B cell (primary cell): ENCODE measurements at regions not wholly inside any gene's neighbourhood (a gene's known extent, or its start where the extent isn't known, plus 50 kb on each side); places are given as distances from the start of the nearest gene placed in this dataset.

Source experiments
- ATAC-seq: fragments of 200-7000 bp; cut with Tn5 transposase; one replicate; pipeline ENCODE4 v1.10.0; 2021; ENCODE audit warnings: low read depth, mild to moderate bottlenecking, moderate number of reproducible peaks, moderate library complexity
- CTCF ChIA-PET: fragments of 350-600 bp; sonication (Branson Sonifier 250); formaldehyde crosslinking; loops from one replicate; lab custom pipeline; 2021; ENCODE audit warnings: antibody characterized with exemption, inconsistent platforms; lab: Charles Lee
- POLR2A ChIA-PET: fragments of 350-600 bp; sonication (Branson Sonifier 250); formaldehyde crosslinking; loops from one replicate; lab custom pipeline; 2021; ENCODE audit warnings: antibody characterized with exemption; lab: Charles Lee
- DNase-seq: peaks from one replicate; pipeline ENCODE4 v3.0.0; 2013
- H2AFZ ChIP-seq: 2 replicates; pipeline ENCODE4 v1.6.1; 2012; ENCODE audit warnings: mild to moderate bottlenecking, low read depth, low read length; ENCODE audit not compliant: insufficient read depth, poor library complexity, severe bottlenecking
- H3K27ac ChIP-seq, 2 donors: 1 replicate in 1 of 2; 2 replicates in 1 of 2; pipeline ENCODE4 v1.5.1; 2012 to 2013; ENCODE audit warnings: low read length in 2 of 2, mild to moderate bottlenecking in 2 of 2, moderate library complexity in 1 of 2
- H3K27me3 ChIP-seq, 4 experiments: fragments of 200-600 bp in 1 of 4; sonication (generic) in 1 of 4; replicated peaks in 1 of 4; 1 replicate in 2 of 4; 2 replicates in 2 of 4; pipeline versions ENCODE4 v1.6.1 to v1.7.0; 2013 to 2016; ENCODE audit warnings: low read length in 3 of 4, mild to moderate bottlenecking in 2 of 4, mixed read lengths in 1 of 4, moderate library complexity in 1 of 4; ENCODE audit not compliant: insufficient read depth in 4 of 4, control insufficient read depth in 3 of 4; ENCODE audit errors: control extremely low read depth in 1 of 4
- H3K36me3 ChIP-seq, 2 experiments: replicated peaks in 1 of 2; 1 replicate in 1 of 2; 2 replicates in 1 of 2; pipeline versions ENCODE4 v1.6.1 to v1.7.1; 2013; ENCODE audit warnings: low read length in 1 of 2; ENCODE audit not compliant: insufficient read depth in 2 of 2, control insufficient read depth in 1 of 2; ENCODE audit errors: control extremely low read depth in 1 of 2, extremely low read depth in 1 of 2
- H3K4me1 ChIP-seq, 2 donors: fragments of 200-600 bp in 1 of 2; sonication (generic) in 1 of 2; 1 replicate in 1 of 2; 2 replicates in 1 of 2; pipeline versions ENCODE4 v1.5.1 to v1.6.1; 2013 to 2017; ENCODE audit warnings: low read length in 2 of 2; ENCODE audit not compliant: control insufficient read depth in 2 of 2, insufficient read depth in 2 of 2
- H3K4me2 ChIP-seq: replicated peaks from 2 replicates; pipeline ENCODE3; 2012; ENCODE audit warnings: mild to moderate bottlenecking, low read depth, low read length; ENCODE audit not compliant: poor library complexity, severe bottlenecking
- H3K4me3 ChIP-seq, 5 experiments: fragments of 200-600 bp in 1 of 5; sonication (generic) in 1 of 5; 1 replicate in 3 of 5; 2 replicates in 2 of 5; pipeline versions ENCODE4 v1.5.1 to v1.7.0; 2011 to 2016; ENCODE audit warnings: low read length in 4 of 5, mild to moderate bottlenecking in 4 of 5, low read depth in 2 of 5, control low read depth in 1 of 5, moderate library complexity in 1 of 5; ENCODE audit not compliant: insufficient read depth in 1 of 5; ENCODE audit errors: control extremely low read depth in 1 of 5, extremely low read depth in 1 of 5
- H3K79me2 ChIP-seq: fragments of 200-600 bp; sonication (generic); one replicate; pipeline ENCODE4 v1.6.0; 2016; ENCODE audit warnings: low read length; ENCODE audit not compliant: control insufficient read depth, insufficient read depth
- H3K9ac ChIP-seq: fragments of 200-600 bp; sonication (generic); 2 replicates; pipeline ENCODE4 v1.6.1; 2017; ENCODE audit warnings: mild to moderate bottlenecking, low read length, moderate library complexity
- H3K9me3 ChIP-seq, 3 donors: one replicate each; pipeline versions ENCODE4 v1.6.1 to v1.7.1; 2013; ENCODE audit warnings: low read length in 2 of 3; ENCODE audit not compliant: control insufficient read depth in 2 of 3, insufficient read depth in 1 of 3; ENCODE audit errors: control extremely low read depth in 1 of 3
- H4K20me1 ChIP-seq: 2 replicates; pipeline ENCODE4 v1.6.0; 2012; ENCODE audit warnings: mild to moderate bottlenecking, low read length; ENCODE audit not compliant: insufficient read depth, control insufficient read depth, poor library complexity, severe bottlenecking
- H3K27ac Mint-ChIP-seq: one replicate; pipeline ENCODE4 v1.8.0; 2021; ENCODE audit warnings: mixed read lengths
- H3K27me3 Mint-ChIP-seq: one replicate; pipeline ENCODE4 v1.8.0; 2021; ENCODE audit warnings: mixed read lengths
- H3K4me1 Mint-ChIP-seq: one replicate; pipeline ENCODE4 v1.8.0; 2021; ENCODE audit warnings: mixed read lengths
- H3K4me3 Mint-ChIP-seq: one replicate; pipeline ENCODE4 v1.8.0; 2021; ENCODE audit warnings: mixed read lengths
- H3K9me3 Mint-ChIP-seq: one replicate; pipeline ENCODE4 v1.8.0; 2022; ENCODE audit warnings: mixed read lengths; ENCODE audit not compliant: insufficient read depth
- EZH2 ChIP-seq: IDR thresholded peaks from 2 replicates; pipeline ENCODE4 v1.6.1; 2012; ENCODE audit warnings: borderline replicate concordance, low read depth, mild to moderate bottlenecking, moderate library complexity, low read length; ENCODE audit not compliant: insufficient read depth, poor library complexity, severe bottlenecking
- WGBS: methylation state at CpG from one replicate; pipeline ENCODE4 v1.1.5; 2013; ENCODE audit warnings: missing lambda C conversion rate; ENCODE audit not compliant: insufficient coverage; 5-methylcytosine and 5-hydroxymethylcytosine counted together
- intact Hi-C: fragments of 100-400 bp; cut with micrococcal nuclease; formaldehyde crosslinking; loops from one replicate; pipeline ENCODE4 v1.10.0; 2022
- TF ChIP-seq, protein P1 (sequence below): fragments of 200-600 bp; IDR thresholded peaks from one replicate; pipeline ENCODE4 v1.8.0; 2022; ENCODE audit warnings: antibody characterized with exemption, mild to moderate bottlenecking

DNA sequence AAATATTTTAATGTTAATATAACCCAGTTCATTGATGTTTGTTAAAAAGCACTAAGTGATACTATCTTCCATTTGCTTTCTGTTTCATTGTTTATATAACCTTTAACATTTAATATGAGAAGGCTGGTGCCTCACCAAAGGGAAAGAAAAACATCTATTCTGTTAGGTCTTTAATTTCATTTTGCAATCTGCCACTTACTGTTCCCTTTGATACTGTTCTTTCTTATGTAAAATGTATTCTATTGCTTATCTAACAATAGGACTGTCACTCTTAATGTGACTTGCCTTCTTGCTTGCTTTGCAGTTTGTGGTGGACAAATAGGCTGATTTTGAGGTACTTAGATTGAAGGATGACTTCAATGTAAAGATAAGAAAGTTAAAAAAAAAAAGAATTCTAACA, 1666.1 kb upstream of the DDX18 start:
- POLR2A ChIA-PET = no interaction called here
- Mint-ChIP-seq H3K9me3 (peaks cover 8% of the 10 kb centered on the region), H3K4me1 (no peaks in the 10 kb centered on the region), H3K27ac (no peak overlapping the region), H3K4me3 (no peak overlapping the region), H3K27me3 (no peaks in the 10 kb centered on the region)
- H3K79me2 ChIP-seq = no peaks in the 10 kb centered on the region
- no peak overlapping the region for H3K4me2 ChIP-seq
- H3K27me3 ChIP-seq = no peaks in the 10 kb centered on the region
- no peak for ATAC-seq
- H3K36me3 ChIP-seq = no peaks in the 10 kb centered on the region
- H3K4me3 ChIP-seq = no peak overlapping the region
- no peak overlapping the region for H3K27ac ChIP-seq
- H3K9ac ChIP-seq = no peak overlapping the region
- DNase-seq = no peak
- intact Hi-C loops = no loop called here
- no peak for TF ChIP-seq EZH2
- TF ChIP-seq, protein P1, sequence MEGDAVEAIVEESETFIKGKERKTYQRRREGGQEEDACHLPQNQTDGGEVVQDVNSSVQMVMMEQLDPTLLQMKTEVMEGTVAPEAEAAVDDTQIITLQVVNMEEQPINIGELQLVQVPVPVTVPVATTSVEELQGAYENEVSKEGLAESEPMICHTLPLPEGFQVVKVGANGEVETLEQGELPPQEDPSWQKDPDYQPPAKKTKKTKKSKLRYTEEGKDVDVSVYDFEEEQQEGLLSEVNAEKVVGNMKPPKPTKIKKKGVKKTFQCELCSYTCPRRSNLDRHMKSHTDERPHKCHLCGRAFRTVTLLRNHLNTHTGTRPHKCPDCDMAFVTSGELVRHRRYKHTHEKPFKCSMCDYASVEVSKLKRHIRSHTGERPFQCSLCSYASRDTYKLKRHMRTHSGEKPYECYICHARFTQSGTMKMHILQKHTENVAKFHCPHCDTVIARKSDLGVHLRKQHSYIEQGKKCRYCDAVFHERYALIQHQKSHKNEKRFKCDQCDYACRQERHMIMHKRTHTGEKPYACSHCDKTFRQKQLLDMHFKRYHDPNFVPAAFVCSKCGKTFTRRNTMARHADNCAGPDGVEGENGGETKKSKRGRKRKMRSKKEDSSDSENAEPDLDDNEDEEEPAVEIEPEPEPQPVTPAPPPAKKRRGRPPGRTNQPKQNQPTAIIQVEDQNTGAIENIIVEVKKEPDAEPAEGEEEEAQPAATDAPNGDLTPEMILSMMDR = no peak
- no peaks in the 10 kb centered on the region for H4K20me1 ChIP-seq
- no peaks in the 10 kb centered on the region for H3K4me1 ChIP-seq
- no peaks in the 10 kb centered on the region for H3K9me3 ChIP-seq
- H2AFZ ChIP-seq = no peak overlapping the region
- CTCF ChIA-PET = no interaction called here

GRCh38 chr2:116153729-116154128, 1660.8 kb upstream of the DDX18 start:
- no peaks in the 10 kb centered on the region for H3K36me3 ChIP-seq
- H3K9ac ChIP-seq = no peak overlapping the region
- H3K4me1 Mint-ChIP-seq = no peaks in the 10 kb centered on the region
- no peak overlapping the region for H3K4me3 Mint-ChIP-seq
- POLR2A ChIA-PET = no interaction called here
- no peak overlapping the region for H3K4me3 ChIP-seq
- H2AFZ ChIP-seq = no peak overlapping the region
- H3K9me3 Mint-ChIP-seq = peaks cover 13% of the 10 kb centered on the region
- no peaks in the 10 kb centered on the region for H3K79me2 ChIP-seq
- H3K27me3 ChIP-seq = no peaks in the 10 kb centered on the region
- WGBS = 80% methylated on average over 1 of the region's 3 CpGs
- H4K20me1 ChIP-seq = no peaks in the 10 kb centered on the region
- CTCF ChIA-PET = no interaction called here
- DNase-seq (no peak), ATAC-seq (no peak)
- no peak overlapping the region for H3K27ac ChIP-seq
- H3K27ac Mint-ChIP-seq = no peak overlapping the region
- intact Hi-C loops = no loop called here
- H3K4me2 ChIP-seq = no peak overlapping the region
- no peaks in the 10 kb centered on the region for H3K4me1 ChIP-seq
- H3K27me3 Mint-ChIP-seq = no peaks in the 10 kb centered on the region
- H3K9me3 ChIP-seq = peaks cover 0 to 4% (median 0%) of the 10 kb centered on the region in 3 donors
- TF ChIP-seq, protein P1 = no peak
- no peak for TF ChIP-seq EZH2
